PC-3 (cell line): ENCODE measurements at regions not wholly inside any gene's neighbourhood (a gene's known extent, or its start where the extent isn't known, plus 50 kb on each side); places are given as distances from the start of the nearest gene placed in this dataset.

Source experiments
- CTCF ChIP-seq: fragments of 300-600 bp; sonication (generic); conservative IDR thresholded peaks from 2 replicates; pipeline ENCODE4 v1.5.1; 2017; ENCODE audit warnings: antibody characterized with exemption, low read depth, mild to moderate bottlenecking, low read length
- EZH2 ChIP-seq: fragments of 300-600 bp; sonication (generic); IDR thresholded peaks from one replicate; pipeline ENCODE4 v1.6.1; 2017; ENCODE audit warnings: antibody characterized with exemption, mild to moderate bottlenecking, low read length; ENCODE audit not compliant: unreplicated experiment

DNA sequence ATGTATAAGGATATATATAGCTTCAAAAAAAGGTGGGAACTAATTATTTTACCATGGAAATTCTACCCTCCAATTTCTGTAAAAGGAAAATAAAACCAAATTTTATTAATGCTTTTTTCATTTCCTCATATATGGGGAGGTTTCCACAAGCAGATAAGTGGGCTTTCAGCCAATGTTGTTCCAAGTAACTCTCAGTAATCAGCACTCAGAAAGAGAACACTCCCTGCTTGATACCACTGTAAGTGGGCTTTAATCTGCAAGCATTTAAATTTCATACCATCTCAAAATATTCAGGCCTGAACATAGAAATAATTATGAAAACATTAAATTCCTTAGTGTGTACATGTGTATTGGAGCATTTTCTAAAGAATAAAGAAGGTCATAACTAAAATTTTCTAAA, 827.6 kb downstream of the C12orf50 start:
- TF ChIP-seq CTCF = no peak
- no peak for TF ChIP-seq EZH2
